Kidney (tissue), 13 donors: ENCODE measurements at regions not wholly inside any gene's neighbourhood (a gene's known extent, or its start where the extent isn't known, plus 50 kb on each side); places are given as distances from the start of the nearest gene placed in this dataset.

Source experiments
- DNase-seq, 5 donors: peaks; one replicate each; pipeline ENCODE4 v3.0.0-alpha.2; 2013 to 2020
- FAIRE-seq: peaks from 2 replicates; lab custom pipeline; 2012; peaks lifted over from hg19 to GRCh38; lab: Jason Lieb, UNC
- H3K27ac ChIP-seq, 2 donors: one replicate each; pipeline ENCODE4 v1.7.0; 2013; ENCODE audit warnings: low read depth in 2 of 2, low read length in 2 of 2, inconsistent platforms in 1 of 2
- H3K27me3 ChIP-seq: one replicate; pipeline ENCODE4 v1.7.1; 2013; ENCODE audit warnings: low read length, inconsistent platforms; ENCODE audit not compliant: control insufficient read depth, insufficient read depth
- H3K36me3 ChIP-seq, 3 donors: one replicate each; pipeline versions ENCODE4 v1.7.0 to v1.7.1; 2013; ENCODE audit warnings: low read length in 3 of 3, control low read depth in 1 of 3, inconsistent platforms in 1 of 3; ENCODE audit not compliant: insufficient read depth in 3 of 3, control insufficient read depth in 2 of 3
- H3K4me1 ChIP-seq, 3 donors: one replicate each; pipeline versions ENCODE4 v1.7.0 to v1.7.1; 2013; ENCODE audit warnings: low read length in 3 of 3, inconsistent platforms in 1 of 3, low read depth in 1 of 3; ENCODE audit not compliant: control insufficient read depth in 2 of 3, insufficient read depth in 2 of 3
- H3K4me3 ChIP-seq, 3 donors: one replicate each; pipeline versions ENCODE4 v1.7.0 to v1.8.1; 2013; ENCODE audit warnings: low read length in 3 of 3, control low read depth in 1 of 3, inconsistent platforms in 1 of 3
- H3K9ac ChIP-seq, 3 donors: one replicate each; pipeline versions ENCODE4 v1.7.0 to v1.7.1; 2013; ENCODE audit warnings: low read length in 3 of 3, control low read depth in 1 of 3, inconsistent platforms in 1 of 3
- H3K9me3 ChIP-seq, 3 donors: one replicate each; pipeline versions ENCODE4 v1.7.0 to v1.7.1; 2013; ENCODE audit warnings: low read length in 3 of 3, control low read depth in 1 of 3, inconsistent platforms in 1 of 3; ENCODE audit not compliant: control insufficient read depth in 2 of 3, insufficient read depth in 1 of 3
- intact Hi-C: fragments of 100-400 bp; cut with DNase I; formaldehyde crosslinking; loops from one replicate; pipeline ENCODE4 v1.11.1; 2022
- TF ChIP-seq, protein P1 (sequence below): IDR thresholded peaks from 3 replicates; pipeline ENCODE4 v1.5.1; 2012; ENCODE audit warnings: mild to moderate bottlenecking, moderate library complexity, borderline replicate concordance; ENCODE audit not compliant: insufficient read depth; ENCODE audit errors: extremely low read depth
- donor health status: control.
- donor health status: control.
- donor health status: control.
- donor health status: control.
- donor health status: control.
- donor health status: DM: yes; HTN: yes; CAD: no.
- donor health status: Normal renal cell carcinoma (clear cell type).

GRCh38 chr11:130698174-130698573 is 218.1 kb downstream of the SNX19 start:
- TF ChIP-seq, protein P1, sequence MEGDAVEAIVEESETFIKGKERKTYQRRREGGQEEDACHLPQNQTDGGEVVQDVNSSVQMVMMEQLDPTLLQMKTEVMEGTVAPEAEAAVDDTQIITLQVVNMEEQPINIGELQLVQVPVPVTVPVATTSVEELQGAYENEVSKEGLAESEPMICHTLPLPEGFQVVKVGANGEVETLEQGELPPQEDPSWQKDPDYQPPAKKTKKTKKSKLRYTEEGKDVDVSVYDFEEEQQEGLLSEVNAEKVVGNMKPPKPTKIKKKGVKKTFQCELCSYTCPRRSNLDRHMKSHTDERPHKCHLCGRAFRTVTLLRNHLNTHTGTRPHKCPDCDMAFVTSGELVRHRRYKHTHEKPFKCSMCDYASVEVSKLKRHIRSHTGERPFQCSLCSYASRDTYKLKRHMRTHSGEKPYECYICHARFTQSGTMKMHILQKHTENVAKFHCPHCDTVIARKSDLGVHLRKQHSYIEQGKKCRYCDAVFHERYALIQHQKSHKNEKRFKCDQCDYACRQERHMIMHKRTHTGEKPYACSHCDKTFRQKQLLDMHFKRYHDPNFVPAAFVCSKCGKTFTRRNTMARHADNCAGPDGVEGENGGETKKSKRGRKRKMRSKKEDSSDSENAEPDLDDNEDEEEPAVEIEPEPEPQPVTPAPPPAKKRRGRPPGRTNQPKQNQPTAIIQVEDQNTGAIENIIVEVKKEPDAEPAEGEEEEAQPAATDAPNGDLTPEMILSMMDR: no peak
- no peak overlapping the region for H3K9ac ChIP-seq
- intact Hi-C loops: no loop called here
- DNase-seq: no peak
- no peaks in the 10 kb centered on the region for H3K4me1 ChIP-seq
- H3K9me3 ChIP-seq: no peaks in the 10 kb centered on the region
- H3K36me3 ChIP-seq: no peaks in the 10 kb centered on the region
- H3K27me3 ChIP-seq: no peaks in the 10 kb centered on the region
- no peak overlapping the region for H3K4me3 ChIP-seq
- no peak for FAIRE-seq
- no peak overlapping the region for H3K27ac ChIP-seq

GRCh38 chr11:130699561-130699960 is 216.7 kb downstream of the SNX19 start:
- no peaks in the 10 kb centered on the region for H3K4me1 ChIP-seq
- DNase-seq (no peak), FAIRE-seq (no peak)
- H3K27ac ChIP-seq: no peak overlapping the region
- TF ChIP-seq, protein P1: no peak
- no peak overlapping the region for H3K9ac ChIP-seq
- no peaks in the 10 kb centered on the region for H3K9me3 ChIP-seq
- no peaks in the 10 kb centered on the region for H3K27me3 ChIP-seq
- H3K4me3 ChIP-seq: no peak overlapping the region
- H3K36me3 ChIP-seq: no peaks in the 10 kb centered on the region
- intact Hi-C loops: no loop called here

DNA sequence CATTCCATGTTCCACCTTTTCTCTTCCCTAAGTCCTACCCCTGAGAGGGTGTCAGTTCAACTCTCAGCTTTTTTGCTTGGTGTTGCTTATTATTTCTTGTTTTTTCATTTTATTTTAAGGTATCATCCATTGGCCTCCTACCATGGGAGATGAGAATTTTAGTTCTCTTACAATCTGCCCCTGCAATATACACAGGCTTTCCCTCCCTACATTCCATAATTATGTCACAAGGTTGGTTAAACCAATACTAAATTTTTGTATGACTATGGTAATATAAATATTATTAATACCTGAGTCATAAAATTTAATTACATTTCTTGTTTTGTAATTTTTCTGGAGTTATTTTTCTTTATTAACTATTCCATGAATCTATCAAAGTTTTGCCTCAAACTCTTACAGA is 216.2 kb downstream of the SNX19 start:
- intact Hi-C loops: no loop called here
- Histone ChIP-seq H3K4me1 (no peaks in the 10 kb centered on the region), H3K27ac (no peak overlapping the region), H3K9me3 (no peaks in the 10 kb centered on the region), H3K4me3 (no peak overlapping the region), H3K36me3 (no peaks in the 10 kb centered on the region), H3K27me3 (no peaks in the 10 kb centered on the region), H3K9ac (no peak overlapping the region)
- TF ChIP-seq, protein P1: no peak
- DNase-seq (no peak), FAIRE-seq (no peak)

GRCh38 chr11:130703489-130704190 is 212.6 kb downstream of the SNX19 start:
- TF ChIP-seq, protein P1: no peak
- no peak for FAIRE-seq
- no peaks in the 10 kb centered on the region for H3K9me3 ChIP-seq
- no peak overlapping the region for H3K9ac ChIP-seq
- no peak overlapping the region for H3K4me3 ChIP-seq
- intact Hi-C loops: no loop called here
- H3K27me3 ChIP-seq: no peaks in the 10 kb centered on the region
- DNase-seq: no peak
- no peaks in the 10 kb centered on the region for H3K4me1 ChIP-seq
- no peaks in the 10 kb centered on the region for H3K36me3 ChIP-seq
- H3K27ac ChIP-seq: no peak overlapping the region
